GM23248 (cell line): ENCODE measurements at regions not wholly inside any gene's neighbourhood (a gene's known extent, or its start where the extent isn't known, plus 50 kb on each side); places are given as distances from the start of the nearest gene placed in this dataset.

Source experiments
- EZH2 ChIP-seq: fragments of 200-600 bp; sonication (generic); IDR thresholded peaks from 2 replicates; pipeline ENCODE4 v1.6.1; 2018; ENCODE audit warnings: antibody characterized with exemption, mild to moderate bottlenecking; ENCODE audit not compliant: insufficient read depth, poor library complexity, severe bottlenecking
- EZH2phosphoT487 ChIP-seq: fragments of 200-600 bp; sonication (generic); IDR thresholded peaks from 2 replicates; pipeline ENCODE4 v1.6.1; 2018; ENCODE audit warnings: antibody characterized with exemption, moderate library complexity, mild to moderate bottlenecking, low read depth; ENCODE audit not compliant: insufficient read depth

DNA sequence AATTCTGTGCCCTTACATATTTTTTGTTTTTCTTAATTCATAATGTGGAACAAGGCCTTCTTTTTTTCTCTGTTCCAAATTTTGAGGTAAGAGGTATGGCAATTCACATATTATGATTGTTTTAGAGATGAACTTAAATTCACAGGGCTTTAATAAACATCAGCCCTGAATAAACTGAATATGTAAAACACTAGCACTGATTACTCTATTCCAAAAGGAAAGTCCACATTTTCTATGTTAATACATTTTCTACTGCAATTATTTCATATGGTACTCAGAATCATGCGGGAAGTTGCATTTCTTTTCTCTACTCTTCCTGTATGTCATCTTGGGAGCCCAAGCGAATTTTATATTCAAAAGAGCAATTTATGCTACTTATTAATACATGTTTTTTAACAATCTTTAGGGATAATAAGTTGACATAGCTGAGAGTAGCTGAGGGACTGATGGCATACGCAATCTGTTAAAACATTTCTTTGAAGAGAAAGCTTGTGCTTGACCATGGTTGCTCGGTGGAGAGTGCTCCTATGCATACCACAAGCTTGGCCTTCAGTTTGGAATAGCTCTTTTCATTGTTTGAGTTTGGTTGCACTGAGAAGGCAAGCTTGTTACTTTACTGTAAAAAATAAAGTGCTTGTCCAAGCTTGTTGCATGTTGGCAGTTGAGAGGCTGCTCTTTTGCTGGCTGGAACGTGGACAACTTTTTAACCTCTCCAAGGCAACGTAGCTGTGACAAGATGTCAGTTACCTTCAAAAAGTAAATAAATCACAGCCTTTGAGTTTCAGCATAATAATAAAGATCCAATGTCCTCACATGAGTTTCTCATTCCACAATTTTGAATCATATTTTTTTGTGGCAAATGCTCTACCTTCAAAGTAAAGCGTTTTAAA lies 196.3 kb upstream of the SPRY1 start:
- TF ChIP-seq EZH2phosphoT487 (no peak), EZH2 (no peak)
